Mucosa of rectum (tissue), 2 donors: ENCODE measurements at regions not wholly inside any gene's neighbourhood (a gene's known extent, or its start where the extent isn't known, plus 50 kb on each side); places are given as distances from the start of the nearest gene placed in this dataset.
"Not testable (repeated sequence)": the region's sequence is repeated elsewhere in the genome, so short reads cannot be mapped to it uniquely, and the experiment has no call there.

Source experiments
- H3K27ac ChIP-seq, 2 donors: one replicate each; pipeline ENCODE4 v1.7.0; 2013; ENCODE audit warnings: inconsistent platforms in 2 of 2, low read depth in 2 of 2, low read length in 2 of 2
- H3K27me3 ChIP-seq, 2 donors: one replicate each; pipeline ENCODE4 v1.7.0; 2013; ENCODE audit warnings: low read length in 2 of 2; ENCODE audit not compliant: control insufficient read depth in 2 of 2, insufficient read depth in 2 of 2
- H3K36me3 ChIP-seq, 2 donors: one replicate each; pipeline ENCODE4 v1.7.0; 2013; ENCODE audit warnings: low read length in 2 of 2; ENCODE audit not compliant: control insufficient read depth in 2 of 2, insufficient read depth in 2 of 2
- H3K4me1 ChIP-seq, 2 donors: one replicate each; pipeline ENCODE4 v1.7.0; 2013; ENCODE audit warnings: low read length in 2 of 2, mild to moderate bottlenecking in 1 of 2; ENCODE audit not compliant: control insufficient read depth in 2 of 2, insufficient read depth in 2 of 2
- H3K4me3 ChIP-seq, 2 donors: one replicate each; pipeline ENCODE4 v1.7.0; 2013; ENCODE audit warnings: low read length in 2 of 2
- H3K9ac ChIP-seq, 2 donors: one replicate each; pipeline ENCODE4 v1.7.0; 2013; ENCODE audit warnings: low read length in 2 of 2, low read depth in 1 of 2, mild to moderate bottlenecking in 1 of 2
- H3K9me3 ChIP-seq, 2 donors: one replicate each; pipeline ENCODE4 v1.7.0; 2013; ENCODE audit warnings: low read length in 2 of 2; ENCODE audit not compliant: control insufficient read depth in 2 of 2
- donor health status: healthy.
- donor health status: Normal muscosa, but diverticular disease.

DNA sequence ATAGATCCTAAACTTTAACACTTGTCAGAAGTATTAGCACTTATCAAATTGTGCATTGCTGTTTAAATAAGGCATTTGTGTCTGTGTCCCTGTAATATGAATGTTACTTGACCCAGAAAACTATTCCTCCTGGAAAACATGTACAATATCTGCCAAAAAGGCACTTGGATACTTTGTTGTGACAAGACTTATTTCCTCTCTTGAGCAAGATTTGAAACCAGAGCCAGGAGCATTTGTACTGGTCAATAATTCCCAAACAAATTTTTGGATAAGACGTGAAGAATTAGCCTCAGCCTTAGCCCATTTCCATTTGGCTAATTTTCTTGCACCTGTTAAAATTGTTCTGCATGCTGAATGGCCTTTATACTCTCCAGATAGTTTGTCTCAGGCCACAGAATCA, 176.3 kb upstream of the GK2 start:
- Histone ChIP-seq H3K27ac (no peak overlapping the region), H3K27me3 (no peaks in the 10 kb centered on the region)

DNA sequence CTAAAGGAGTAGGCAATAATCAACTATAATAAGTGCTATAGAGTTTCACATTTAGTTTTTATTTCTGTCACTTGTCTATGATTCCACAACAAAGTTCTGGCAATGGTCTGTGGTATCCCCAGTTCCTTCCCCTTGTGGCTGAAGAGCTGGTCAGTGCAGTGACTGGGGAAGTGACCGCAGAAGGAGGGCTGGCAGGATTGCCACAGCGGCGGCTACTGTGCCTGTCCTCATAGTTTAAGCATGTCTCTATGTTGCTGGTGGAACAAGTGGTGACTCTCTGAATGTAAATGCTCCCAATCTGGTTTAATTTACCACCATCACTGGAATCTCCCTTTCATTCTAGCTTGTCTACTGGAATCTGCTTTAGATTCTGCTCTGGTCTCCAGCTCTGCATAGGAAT, 170.6 kb upstream of the GK2 start:
- Histone ChIP-seq H3K9ac (no peak overlapping the region), H3K4me1 (no peaks in the 10 kb centered on the region), H3K4me3 (no peak overlapping the region), H3K27ac (no peak overlapping the region), H3K27me3 (no peaks in the 10 kb centered on the region), H3K36me3 (no peaks in the 10 kb centered on the region), H3K9me3 (no peaks in the 10 kb centered on the region)

More for the DNA sequence above, 176.3 kb upstream of the GK2 start:
- Histone ChIP-seq H3K4me1 (no peaks in the 10 kb centered on the region), H3K9ac (no peak overlapping the region), H3K4me3 (no peak overlapping the region), H3K9me3 (no peaks in the 10 kb centered on the region), H3K36me3 (no peaks in the 10 kb centered on the region)

DNA sequence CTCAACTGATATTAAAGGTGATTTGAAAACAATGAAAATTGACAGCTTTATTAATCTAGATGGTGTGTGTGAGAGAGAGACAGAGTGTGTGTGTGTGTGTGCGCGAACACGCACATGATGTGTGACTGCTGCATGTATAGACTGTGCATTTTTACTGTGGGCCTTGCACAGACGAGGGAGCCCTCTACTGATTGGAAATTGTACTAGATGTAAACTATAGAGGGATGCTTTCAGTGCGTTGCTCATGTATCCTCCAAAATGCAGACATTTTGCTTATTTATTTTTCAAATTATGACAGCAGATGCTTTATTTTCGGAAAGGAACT, 168.4 kb upstream of the GK2 start:
- Histone ChIP-seq H3K27ac (no peak overlapping the region), H3K4me3 (no peak overlapping the region)

DNA sequence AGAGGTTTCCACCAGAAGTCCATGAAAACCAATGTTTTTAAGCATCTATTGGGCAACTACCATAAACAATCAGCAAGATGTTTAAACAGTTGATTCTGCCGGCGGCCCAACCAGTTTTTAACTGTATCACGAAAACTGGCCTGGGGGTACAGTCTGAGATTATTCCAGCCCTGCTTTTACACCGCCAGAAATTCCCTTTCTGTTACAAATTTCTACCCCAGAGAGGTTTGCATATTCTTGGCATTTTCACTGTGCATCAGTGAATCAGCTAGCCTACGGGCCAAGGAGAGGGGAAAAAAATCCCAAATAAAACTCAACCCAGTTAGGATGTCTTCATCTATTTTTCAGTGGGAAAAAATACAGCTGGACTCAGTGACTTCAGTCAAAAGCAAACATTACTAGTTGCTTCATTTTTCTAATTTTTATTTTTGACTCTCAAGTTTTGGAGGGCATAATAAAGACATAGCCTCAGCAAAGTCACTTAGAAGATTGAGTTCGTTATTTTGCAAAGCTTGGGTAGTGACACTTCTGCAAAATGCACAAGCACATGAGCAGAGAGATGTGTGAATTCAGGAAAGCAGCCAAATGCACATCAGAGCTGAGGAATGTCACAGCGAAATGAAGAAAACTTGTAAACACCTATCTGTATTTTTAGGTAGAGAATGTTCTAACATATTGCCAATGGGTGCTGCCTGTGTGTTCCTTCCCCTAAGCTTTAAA, 167.8 kb upstream of the GK2 start:
- Histone ChIP-seq H3K9ac (no peak overlapping the region), H3K27me3 (no peaks in the 10 kb centered on the region), H3K4me3 (no peak overlapping the region), H3K4me1 (no peaks in the 10 kb centered on the region), H3K27ac (no peak overlapping the region), H3K36me3 (no peaks in the 10 kb centered on the region), H3K9me3 (no peaks in the 10 kb centered on the region)

More for the DNA sequence above, 168.4 kb upstream of the GK2 start:
- H3K4me1 ChIP-seq: no peaks in the 10 kb centered on the region
- H3K9ac ChIP-seq: no peak overlapping the region
- H3K9me3 ChIP-seq: no peaks in the 10 kb centered on the region
- H3K27me3 ChIP-seq: no peaks in the 10 kb centered on the region
- no peaks in the 10 kb centered on the region for H3K36me3 ChIP-seq

DNA sequence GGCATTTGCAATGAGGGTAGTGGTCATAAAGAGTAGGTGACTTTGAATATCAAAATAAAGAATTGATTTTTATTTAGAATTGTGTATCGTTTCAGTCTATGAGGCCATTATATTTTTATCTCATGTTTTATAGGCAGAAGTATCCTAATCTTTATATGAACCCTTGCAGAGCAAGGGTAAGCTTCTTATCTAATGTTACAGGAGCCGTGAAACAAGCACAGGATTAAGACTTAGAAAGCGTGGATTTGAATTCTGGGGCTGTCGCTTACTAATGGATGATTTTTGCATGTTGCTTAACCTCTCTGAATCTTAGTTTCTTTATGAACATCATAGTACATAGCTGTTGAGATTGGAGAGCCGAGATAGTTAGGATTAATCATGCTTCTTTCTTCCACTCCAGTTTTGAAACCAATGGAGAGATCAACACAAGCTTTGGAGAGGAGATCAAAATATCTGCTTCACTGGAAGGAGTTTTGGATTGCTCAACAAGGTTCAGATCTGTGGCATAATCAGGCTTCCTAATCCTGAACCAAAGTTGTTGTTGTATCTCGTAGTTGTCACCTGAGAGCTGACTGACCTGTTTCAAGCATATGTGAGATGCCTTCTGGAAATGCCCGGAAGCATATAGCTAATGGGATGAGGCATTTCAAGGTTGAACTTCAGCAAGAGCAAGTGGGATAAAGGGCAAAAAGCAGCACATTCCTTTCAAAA, 166.9 kb upstream of the GK2 start:
- Histone ChIP-seq H3K9ac (no peak overlapping the region), H3K4me3 (no peak overlapping the region), H3K9me3 (no peaks in the 10 kb centered on the region), H3K27ac (no peak overlapping the region), H3K4me1 (no peaks in the 10 kb centered on the region), H3K27me3 (no peaks in the 10 kb centered on the region), H3K36me3 (no peaks in the 10 kb centered on the region)

DNA sequence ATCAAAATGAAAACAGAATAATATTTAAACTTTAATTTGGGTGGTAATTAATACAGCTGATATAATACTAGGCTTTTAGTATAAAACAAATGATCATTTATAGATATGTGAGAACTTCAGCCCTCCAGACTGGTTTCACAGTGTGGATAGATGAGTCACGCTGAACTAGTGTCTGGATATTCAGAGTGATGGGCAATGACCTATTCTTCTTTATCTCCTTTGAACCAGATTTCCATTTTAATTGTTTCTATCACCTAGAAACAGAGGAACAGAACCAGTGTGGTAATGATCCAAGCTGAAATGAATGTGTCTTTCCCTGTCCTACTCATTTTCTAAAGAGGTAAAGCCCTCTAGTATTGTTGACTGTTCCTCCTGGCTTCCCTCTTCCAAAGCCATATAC, 155.2 kb upstream of the GK2 start:
- Histone ChIP-seq H3K9ac (no peak overlapping the region), H3K4me1 (no peaks in the 10 kb centered on the region), H3K27me3 (no peaks in the 10 kb centered on the region), H3K36me3 (no peaks in the 10 kb centered on the region), H3K4me3 (no peak overlapping the region), H3K9me3 (no peaks in the 10 kb centered on the region), H3K27ac (no peak overlapping the region)

DNA sequence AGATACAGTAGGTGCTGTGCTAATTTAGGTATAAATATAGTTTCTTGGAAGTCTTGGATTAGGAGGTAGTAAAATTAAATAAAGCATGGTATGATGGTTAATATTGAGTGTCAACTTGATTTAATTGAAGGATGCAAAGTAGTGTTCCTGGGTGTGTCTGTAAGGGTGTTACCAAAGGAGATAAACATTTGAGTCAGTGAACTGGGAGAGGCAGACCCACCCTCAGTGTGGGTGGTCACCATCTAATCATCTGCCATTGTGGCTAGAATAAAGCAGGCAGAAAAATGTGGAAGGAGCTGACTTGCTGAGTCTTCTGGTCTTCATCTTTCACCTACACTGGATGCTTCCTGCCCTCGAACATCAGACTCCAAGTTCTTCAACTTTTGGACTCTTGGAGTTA, 153.7 kb upstream of the GK2 start:
- H3K9me3 ChIP-seq: no peaks in the 10 kb centered on the region
- H3K4me3 ChIP-seq: no peak overlapping the region
- no peaks in the 10 kb centered on the region for H3K27me3 ChIP-seq
- H3K27ac ChIP-seq: no peak overlapping the region
- H3K36me3 ChIP-seq: no peaks in the 10 kb centered on the region
- H3K4me1 ChIP-seq: no peaks in the 10 kb centered on the region
- no peak overlapping the region for H3K9ac ChIP-seq

DNA sequence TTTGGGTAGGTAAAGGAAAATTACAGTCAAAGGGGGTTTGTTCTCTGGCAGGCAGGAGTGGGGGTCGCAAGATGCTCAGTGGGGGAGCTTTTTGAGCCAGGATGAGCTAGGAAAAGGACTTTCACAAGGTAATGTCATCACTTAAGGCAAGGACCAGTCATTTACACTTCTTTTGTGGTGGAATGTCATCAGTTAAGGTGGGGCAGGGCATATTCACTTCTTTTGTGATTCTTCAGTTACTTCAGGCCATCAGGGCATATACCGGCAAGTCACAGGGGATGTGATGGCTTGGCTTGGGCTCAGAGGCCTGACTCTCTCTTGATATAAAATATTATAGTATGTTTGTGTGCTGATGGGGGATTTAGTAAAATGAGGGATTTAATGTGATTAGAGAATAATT, 151.4 kb upstream of the GK2 start:
- not testable (repeated sequence) for H3K4me1 ChIP-seq, H3K27ac ChIP-seq, H3K36me3 ChIP-seq, H3K9me3 ChIP-seq, H3K9ac ChIP-seq, H3K27me3 ChIP-seq, H3K4me3 ChIP-seq

DNA sequence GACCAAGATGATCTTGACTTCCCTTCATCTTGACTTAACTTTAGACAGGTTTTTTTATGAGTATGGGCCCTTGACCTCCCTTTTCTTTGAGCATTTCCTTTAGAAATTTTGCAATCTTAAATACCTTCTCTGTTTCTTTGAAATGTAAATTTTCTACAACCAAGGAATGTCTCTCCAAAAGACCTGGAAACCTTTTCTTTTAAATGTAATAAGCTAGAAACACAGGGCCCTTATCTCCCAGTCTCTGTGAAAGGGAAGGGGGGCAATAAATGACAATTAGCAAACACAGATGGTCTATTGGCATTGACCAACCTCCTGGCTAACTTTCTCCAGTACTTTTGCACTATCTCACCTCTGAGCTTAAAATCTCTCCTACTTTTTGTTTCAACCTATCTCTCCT, 144.3 kb upstream of the GK2 start:
- H3K27ac ChIP-seq: no peak overlapping the region
- no peak overlapping the region for H3K9ac ChIP-seq
- no peaks in the 10 kb centered on the region for H3K36me3 ChIP-seq
- H3K27me3 ChIP-seq: no peaks in the 10 kb centered on the region
- no peaks in the 10 kb centered on the region for H3K4me1 ChIP-seq
- no peaks in the 10 kb centered on the region for H3K9me3 ChIP-seq
- no peak overlapping the region for H3K4me3 ChIP-seq

DNA sequence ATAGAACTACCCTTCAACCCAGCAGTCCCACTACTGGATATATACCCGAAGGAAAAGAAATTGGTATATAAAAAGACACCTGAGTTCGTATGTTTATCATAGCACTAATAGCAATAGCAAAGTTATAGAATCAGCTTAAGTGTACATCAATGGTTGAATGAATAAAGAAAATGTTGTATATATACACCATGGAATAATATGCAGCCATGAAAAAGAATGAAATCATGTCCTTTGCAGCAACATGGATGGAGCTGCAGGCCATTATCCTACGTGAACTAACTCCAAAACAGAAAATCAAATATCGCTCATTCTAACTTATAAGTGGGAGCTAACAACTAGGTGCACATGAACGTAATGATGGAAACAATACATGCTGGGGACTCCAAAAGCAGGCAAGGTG, 143.5 kb upstream of the GK2 start:
- Histone ChIP-seq H3K4me3 (no peak overlapping the region), H3K9ac (no peak overlapping the region), H3K4me1 (no peaks in the 10 kb centered on the region), H3K27me3 (no peaks in the 10 kb centered on the region), H3K36me3 (no peaks in the 10 kb centered on the region), H3K9me3 (no peaks in the 10 kb centered on the region), H3K27ac (no peak overlapping the region)
